Putamen (tissue), 1 donor: ENCODE measurements at regions not wholly inside any gene's neighbourhood (a gene's known extent, or its start where the extent isn't known, plus 50 kb on each side); places are given as distances from the start of the nearest gene placed in this dataset.
"Not testable (repeated sequence)": the region's sequence is repeated elsewhere in the genome, so short reads cannot be mapped to it uniquely, and the experiment has no call there.

Experiments
- DNase-seq: peaks from one replicate; pipeline ENCODE4 v3.0.0-alpha.2; 2016; ENCODE audit warnings: low spot score

- no peak for DNase-seq
Observed at GRCh38 chr10:2543142-2543886, 524.0 kb upstream of the PFKP start.

- no peak for DNase-seq
Observed at GRCh38 chr10:2541176-2541575, 526.2 kb upstream of the PFKP start.

GRCh38 chr10:2529945-2530344 lies 537.4 kb upstream of the PFKP start:
- DNase-seq: no peak

- no peak for DNase-seq
Observed at GRCh38 chr10:2525781-2526180, 541.6 kb upstream of the PFKP start.

- no peak for DNase-seq
Observed at GRCh38 chr10:2519139-2519538, 548.2 kb upstream of the PFKP start.

- no peak for DNase-seq
Observed at GRCh38 chr10:2509081-2509531, 558.2 kb upstream of the PFKP start.

GRCh38 chr10:2501366-2501940 lies 565.9 kb upstream of the PFKP start:
- not testable (repeated sequence) for DNase-seq

GRCh38 chr10:2494399-2494798 lies 572.9 kb upstream of the PFKP start:
- no peak for DNase-seq

GRCh38 chr10:2488446-2489005 lies 578.8 kb upstream of the PFKP start:
- DNase-seq: no peak

- DNase-seq: no peak
Observed at GRCh38 chr10:2487921-2488320, 579.4 kb upstream of the PFKP start.

GRCh38 chr10:2478656-2479055 lies 588.7 kb upstream of the PFKP start:
- DNase-seq: no peak

- no peak for DNase-seq
Observed at GRCh38 chr10:2476812-2477553, 590.4 kb upstream of the PFKP start.

GRCh38 chr10:2476218-2476811 lies 591.0 kb upstream of the PFKP start:
- peak; percentile 2 for DNase-seq

- no peak for DNase-seq
Observed at GRCh38 chr10:2475711-2476217, 591.6 kb upstream of the PFKP start.

GRCh38 chr10:2471811-2472210 lies 595.5 kb upstream of the PFKP start:
- DNase-seq: no peak

- DNase-seq: no peak
Observed at GRCh38 chr10:2469802-2470201, 597.5 kb upstream of the PFKP start.

- DNase-seq: no peak
Observed at GRCh38 chr10:2464483-2464882, 602.9 kb upstream of the PFKP start.

- no peak for DNase-seq
Observed at GRCh38 chr10:2463316-2463715, 604.0 kb upstream of the PFKP start.

GRCh38 chr10:2462581-2462980 lies 604.8 kb upstream of the PFKP start:
- no peak for DNase-seq

GRCh38 chr10:2460812-2461211 lies 606.5 kb upstream of the PFKP start:
- DNase-seq: no peak

GRCh38 chr10:2459713-2460112 lies 607.6 kb upstream of the PFKP start:
- DNase-seq: no peak

- no peak for DNase-seq
Observed at GRCh38 chr10:2456834-2457233, 610.5 kb upstream of the PFKP start.
